Hepatocyte (in vitro differentiated cells): ENCODE measurements at regions not wholly inside any gene's neighbourhood (a gene's known extent, or its start where the extent isn't known, plus 50 kb on each side); places are given as distances from the start of the nearest gene placed in this dataset.

Source experiments
- DNase-seq: peaks from one replicate; pipeline ENCODE4 v3.0.0-alpha.2; 2016; ENCODE audit warnings: low spot score
- H2AFZ ChIP-seq: fragments of 200-600 bp; sonication (generic); 2 replicates; pipeline ENCODE4 v1.6.0; 2016; ENCODE audit warnings: antibody characterized with exemption, mild to moderate bottlenecking
- H3K27ac ChIP-seq: fragments of 200-600 bp; sonication (generic); 2 replicates; pipeline ENCODE4 v1.5.1; 2016; ENCODE audit warnings: mild to moderate bottlenecking
- H3K27me3 ChIP-seq: fragments of 200-600 bp; sonication (generic); 2 replicates; pipeline ENCODE4 v1.6.1; 2016
- H3K36me3 ChIP-seq: fragments of 200-600 bp; sonication (generic); replicated peaks from 2 replicates; pipeline ENCODE4 v1.5.1; 2016; ENCODE audit warnings: low read depth; ENCODE audit not compliant: insufficient read depth
- H3K4me1 ChIP-seq: fragments of 200-600 bp; sonication (generic); 2 replicates; pipeline ENCODE4 v1.5.1; 2016; ENCODE audit warnings: mild to moderate bottlenecking, moderate library complexity; ENCODE audit not compliant: insufficient read depth
- H3K4me2 ChIP-seq: fragments of 200-600 bp; sonication (generic); 2 replicates; pipeline ENCODE4 v1.6.0; 2016
- H3K4me3 ChIP-seq: fragments of 200-600 bp; sonication (generic); 2 replicates; pipeline ENCODE4 v1.5.1; 2016; ENCODE audit warnings: mild to moderate bottlenecking
- H3K79me2 ChIP-seq: fragments of 200-600 bp; sonication (generic); 2 replicates; pipeline ENCODE4 v1.6.0; 2017; ENCODE audit warnings: mild to moderate bottlenecking
- H3K9me2 ChIP-seq: fragments of 200-600 bp; sonication (generic); replicated peaks from 2 replicates; pipeline ENCODE4 v1.6.0; 2017; ENCODE audit warnings: mild to moderate bottlenecking; ENCODE audit not compliant: insufficient read depth
- H3K9me3 ChIP-seq: fragments of 200-600 bp; sonication (generic); 2 replicates; pipeline ENCODE4 v1.5.1; 2016; ENCODE audit warnings: low read depth, mild to moderate bottlenecking
- H4K20me1 ChIP-seq: fragments of 200-600 bp; sonication (generic); 2 replicates; pipeline ENCODE4 v1.6.0; 2016; ENCODE audit warnings: mild to moderate bottlenecking; ENCODE audit not compliant: insufficient read depth, poor library complexity, severe bottlenecking
- CTCF ChIP-seq: fragments of 200-600 bp; sonication (generic); IDR thresholded peaks from 2 replicates; pipeline ENCODE4 v1.5.1; 2016; ENCODE audit warnings: antibody characterized with exemption, mild to moderate bottlenecking; ENCODE audit not compliant: poor library complexity
- EZH2 ChIP-seq: fragments of 200-600 bp; sonication (generic); IDR thresholded peaks from 2 replicates; pipeline ENCODE4 v1.6.1; 2016; ENCODE audit warnings: antibody characterized with exemption, mild to moderate bottlenecking, borderline replicate concordance
- EZH2phosphoT487 ChIP-seq: fragments of 200-600 bp; sonication (generic); IDR thresholded peaks from one replicate; pipeline ENCODE4 v1.6.1; 2018; ENCODE audit warnings: antibody characterized with exemption, mild to moderate bottlenecking, low read depth, moderate library complexity; ENCODE audit not compliant: unreplicated experiment, severe bottlenecking
- WGBS: methylation state at CpG from one replicate; pipeline ENCODE4 v1.1.6; 2016; ENCODE audit warnings: low lambda C conversion rate; ENCODE audit errors: missing lambda C conversion rate; 5-methylcytosine and 5-hydroxymethylcytosine counted together

GRCh38 chr4:142929526-142929925 is 83.4 kb upstream of the INPP4B start:
- Histone ChIP-seq H3K9me3 (no peaks in the 10 kb centered on the region), H3K4me2 (peak overlapping the region; percentile 56), H3K79me2 (no peaks in the 10 kb centered on the region), H3K27ac (peak overlapping the region; percentile 27), H3K36me3 (no peaks in the 10 kb centered on the region), H3K9me2 (no peaks in the 10 kb centered on the region), H3K4me3 (no peak overlapping the region), H4K20me1 (no peaks in the 10 kb centered on the region), H3K4me1 (no peaks in the 10 kb centered on the region), H3K27me3 (no peaks in the 10 kb centered on the region), H2AFZ (no peak overlapping the region)
- TF ChIP-seq EZH2 (no peak), EZH2phosphoT487 (no peak), CTCF (no peak)
- DNase-seq: no peak
- 51% methylated on average over 3 of the region's 3 CpGs for WGBS

GRCh38 chr4:142933207-142933606 is 87.1 kb upstream of the INPP4B start:
- Histone ChIP-seq H2AFZ (no peak overlapping the region), H3K79me2 (no peaks in the 10 kb centered on the region), H3K4me2 (no peak overlapping the region), H3K27me3 (no peaks in the 10 kb centered on the region), H4K20me1 (no peaks in the 10 kb centered on the region), H3K36me3 (no peaks in the 10 kb centered on the region), H3K4me3 (no peak overlapping the region), H3K4me1 (no peaks in the 10 kb centered on the region), H3K9me2 (no peaks in the 10 kb centered on the region), H3K27ac (no peak overlapping the region), H3K9me3 (no peaks in the 10 kb centered on the region)
- no peak for DNase-seq
- TF ChIP-seq EZH2: no peak
- no peak for TF ChIP-seq CTCF
- TF ChIP-seq EZH2phosphoT487: no peak
- 85% methylated on average over 5 of the region's 5 CpGs for WGBS

GRCh38 chr4:142940425-142941330 is 94.6 kb upstream of the INPP4B start:
- 64% methylated on average over 6 of the region's 6 CpGs for WGBS
- TF ChIP-seq EZH2phosphoT487 (no peak), EZH2 (no peak), CTCF (no peak)
- Histone ChIP-seq H2AFZ (no peak overlapping the region), H3K9me3 (no peaks in the 10 kb centered on the region), H3K27ac (no peak overlapping the region), H3K4me3 (no peak overlapping the region), H3K79me2 (no peaks in the 10 kb centered on the region), H3K36me3 (no peaks in the 10 kb centered on the region), H4K20me1 (no peaks in the 10 kb centered on the region), H3K4me1 (no peaks in the 10 kb centered on the region), H3K4me2 (no peak overlapping the region), H3K27me3 (no peaks in the 10 kb centered on the region), H3K9me2 (no peaks in the 10 kb centered on the region)
- DNase-seq: no peak
